HCT116 (cell line): ENCODE measurements at regions not wholly inside any gene's neighbourhood (a gene's known extent, or its start where the extent isn't known, plus 50 kb on each side); places are given as distances from the start of the nearest gene placed in this dataset.

ENCODE experiments used
- ATAC-seq: fragments of 200-7000 bp; cut with Tn5 transposase; 2 replicates; pipeline ENCODE4 v1.9.1; 2020; ENCODE audit warnings: mild to moderate bottlenecking, moderate library complexity
- BruUV-seq: library from RNA; stranded (reverse); fragments of 400-500 nt; replicated peaks from 2 replicates; lab custom pipeline; 2021; lab: Mats Ljungman, UMichigan
- CTCF ChIA-PET: fragments of 300-600 bp; sonication (Branson Sonifier 250); formaldehyde crosslinking; loops from one replicate; lab custom pipeline; 2021; ENCODE audit warnings: antibody characterized with exemption; lab: Charles Lee
- POLR2A ChIA-PET: fragments of 300-600, 350-600 bp; sonication (Branson Sonifier 250); formaldehyde crosslinking; loops from one replicate; lab custom pipeline; 2021; ENCODE audit warnings: antibody characterized with exemption; lab: Charles Lee
- RAD21 ChIA-PET, 2 experiments: fragments of 300-600 bp; sonication (Branson Sonifier 250); formaldehyde crosslinking; loops; one replicate each; lab custom pipeline; 2023; ENCODE audit warnings: low total read pairs in 2 of 2; ENCODE audit not compliant: uncharacterized antibody in 2 of 2, unreplicated experiment in 2 of 2, low non-redundant PET in 1 of 2; lab: Charles Lee
- DNase-seq: peaks from one replicate; pipeline ENCODE4 v3.0.0-alpha.2; 2010; ENCODE audit warnings: low read depth, low spot score
- H2AFZ ChIP-seq: fragments of 200-600 bp; shearing (Covaris generic), sonication (generic); 2 replicates; pipeline ENCODE4 v1.6.1; 2017; ENCODE audit warnings: low read depth, mixed run types, mixed read lengths, antibody characterized with exemption, low read length; ENCODE audit not compliant: poor library complexity, severe bottlenecking
- H3K27ac ChIP-seq: 2 replicates; pipeline ENCODE4 v1.5.1; 2012; ENCODE audit warnings: low read depth, low read length
- H3K27me3 ChIP-seq: fragments of 200-600 bp; sonication (generic); 2 replicates; pipeline ENCODE4 v1.6.1; 2016; ENCODE audit warnings: mixed run types, low read length, mixed read lengths; ENCODE audit not compliant: insufficient read depth
- H3K36me3 ChIP-seq, 2 experiments: fragments of 200-500 bp in 1 of 2; fragments of 200-600 bp in 1 of 2; sonication (Bioruptor generic) in 1 of 2; sonication (generic) in 1 of 2; 2 replicates each; pipeline versions ENCODE4 v1.5.1 to v1.6.1; 2014 to 2016; ENCODE audit warnings: low read length in 2 of 2, inconsistent platforms in 1 of 2, mixed read lengths in 1 of 2, mixed run types in 1 of 2; ENCODE audit not compliant: insufficient read depth in 2 of 2, control insufficient read depth in 1 of 2
- H3K4me1 ChIP-seq, 2 experiments: fragments of 200-600 bp in 1 of 2; sonication (generic) in 1 of 2; 2 replicates each; pipeline versions ENCODE4 v1.5.1 to v1.6.1; 2012 to 2017; ENCODE audit warnings: low read length in 2 of 2, inconsistent platforms in 1 of 2, mild to moderate bottlenecking in 1 of 2, mixed read lengths in 1 of 2, mixed run types in 1 of 2, moderate library complexity in 1 of 2; ENCODE audit not compliant: insufficient read depth in 2 of 2, control insufficient read depth in 1 of 2
- H3K4me2 ChIP-seq: fragments of 200-600 bp; sonication (generic); 2 replicates; pipeline ENCODE4 v1.6.1; 2017; ENCODE audit warnings: mixed run types, low read length, mixed read lengths
- H3K4me3 ChIP-seq, 2 experiments: fragments of 200-600 bp in 1 of 2; sonication (generic) in 1 of 2; replicated peaks in 1 of 2; 2 replicates each; pipeline ENCODE4 v1.5.1; 2011 to 2016; ENCODE audit warnings: low read length in 2 of 2, control low read depth in 1 of 2, low read depth in 1 of 2, mild to moderate bottlenecking in 1 of 2, mixed read lengths in 1 of 2, mixed run types in 1 of 2
- H3K79me2 ChIP-seq: fragments of 200-600 bp; sonication (generic); 2 replicates; pipeline ENCODE4 v1.6.1; 2017; ENCODE audit warnings: mild to moderate bottlenecking, mixed run types, low read length, moderate library complexity, mixed read lengths; ENCODE audit not compliant: insufficient read depth
- H3K9ac ChIP-seq: fragments of 200-600 bp; sonication (generic); 2 replicates; pipeline ENCODE4 v1.6.1; 2016; ENCODE audit warnings: low read length, mixed read lengths
- H3K9me2 ChIP-seq: fragments of 200-600 bp; sonication (generic), shearing (Covaris generic); 2 replicates; pipeline ENCODE4 v1.6.1; 2017; ENCODE audit warnings: mixed run types, mild to moderate bottlenecking, moderate library complexity; ENCODE audit not compliant: insufficient read depth
- H3K9me3 ChIP-seq, 2 experiments: fragments of 200-500 bp in 1 of 2; fragments of 200-600 bp in 1 of 2; sonication (Bioruptor generic) in 1 of 2; sonication (generic) in 1 of 2; 2 replicates each; pipeline ENCODE4 v1.6.1; 2014 to 2017; ENCODE audit warnings: low read length in 2 of 2, mixed read lengths in 2 of 2, inconsistent platforms in 1 of 2, low read depth in 1 of 2, mild to moderate bottlenecking in 1 of 2, mixed run types in 1 of 2, moderate library complexity in 1 of 2; ENCODE audit not compliant: control insufficient read depth in 1 of 2, insufficient read depth in 1 of 2
- H4K20me1 ChIP-seq: fragments of 200-600 bp; sonication (generic), shearing (Covaris generic); 2 replicates; pipeline ENCODE4 v1.6.1; 2017; ENCODE audit warnings: mixed run types, mild to moderate bottlenecking, moderate library complexity; ENCODE audit not compliant: insufficient read depth
- ATF3 ChIP-seq: IDR thresholded peaks from 2 replicates; pipeline ENCODE4 v1.6.1; 2012
- CEBPB ChIP-seq: IDR thresholded peaks from 2 replicates; pipeline ENCODE4 v1.6.1; 2012; ENCODE audit warnings: low read depth
- CTCF ChIP-seq, 3 experiments: fragments of 200-600 bp in 1 of 3; sonication (generic) in 1 of 3; IDR thresholded peaks in 2 of 3; conservative IDR thresholded peaks in 1 of 3; 2 replicates each; pipeline ENCODE4 v1.5.1; 2012 to 2017; ENCODE audit warnings: low read depth in 2 of 3, low read length in 2 of 3, antibody characterized with exemption in 1 of 3, borderline replicate concordance in 1 of 3, control low read depth in 1 of 3, mild to moderate bottlenecking in 1 of 3, mixed read lengths in 1 of 3, mixed run types in 1 of 3, moderate library complexity in 1 of 3; ENCODE audit not compliant: insufficient read depth in 1 of 3
- ELF1 ChIP-seq: IDR thresholded peaks from 2 replicates; pipeline ENCODE4 v1.6.1; 2012; ENCODE audit warnings: low read depth, borderline replicate concordance
- EZH2 ChIP-seq: fragments of 200-600 bp; sonication (generic); IDR thresholded peaks from 2 replicates; pipeline ENCODE4 v1.6.1; 2017; ENCODE audit warnings: antibody characterized with exemption, mixed run types
- EZH2phosphoT487 ChIP-seq: fragments of 200-600 bp; IDR thresholded peaks from 2 replicates; pipeline ENCODE4 v1.6.1; 2018; ENCODE audit warnings: antibody characterized with exemption, borderline replicate concordance
- FOSL1 ChIP-seq: IDR thresholded peaks from 2 replicates; pipeline ENCODE4 v1.6.1; 2012; ENCODE audit warnings: low read depth
- POLR2A ChIP-seq: IDR thresholded peaks from 2 replicates; pipeline ENCODE4 v1.7.0; 2011; ENCODE audit warnings: borderline replicate concordance; ENCODE audit not compliant: insufficient read depth, insufficient read length; ENCODE audit errors: extremely low read depth
- RAD21 ChIP-seq: IDR thresholded peaks from 2 replicates; pipeline ENCODE4 v1.6.1; 2012; ENCODE audit warnings: low read depth, mild to moderate bottlenecking
- SIN3A ChIP-seq: IDR thresholded peaks from 2 replicates; pipeline ENCODE4 v1.6.1; 2012; ENCODE audit warnings: low read depth
- SRF ChIP-seq: IDR thresholded peaks from 2 replicates; pipeline ENCODE4 v1.6.1; 2012; ENCODE audit warnings: low read depth
- TCF7L2 ChIP-seq: IDR thresholded peaks from 2 replicates; pipeline ENCODE4 v1.7.0; 2011; ENCODE audit warnings: borderline replicate concordance, inconsistent platforms; ENCODE audit not compliant: insufficient read depth, insufficient read length; ENCODE audit errors: extremely low read depth
- YY1 ChIP-seq: IDR thresholded peaks from 2 replicates; pipeline ENCODE4 v1.6.1; 2011; ENCODE audit warnings: low read length, low read depth, moderate library complexity, mild to moderate bottlenecking; ENCODE audit not compliant: insufficient replicate concordance; ENCODE audit errors: extremely low read depth
- ZFX ChIP-seq: fragments of 450-650 bp; IDR thresholded peaks from 2 replicates; pipeline ENCODE4 v1.6.1; 2017
- ZNF274 ChIP-seq: fragments of 200-500 bp; sonication (Bioruptor generic); IDR thresholded peaks from 2 replicates; pipeline ENCODE4 v1.6.1; 2014; ENCODE audit warnings: mild to moderate bottlenecking, low read depth, low read length, inconsistent platforms
- intact Hi-C: fragments of 100-400 bp; cut with micrococcal nuclease; formaldehyde crosslinking; loops from 2 replicates; pipeline ENCODE4 v1.10.0; 2022

GRCh38 chr2:142291969-142292368, 161.2 kb upstream of the LRP1B start:
- H3K4me1 ChIP-seq: no peaks in the 10 kb centered on the region
- intact Hi-C loops: no loop called here
- CTCF ChIA-PET: no interaction called here
- H3K27me3 ChIP-seq: no peaks in the 10 kb centered on the region
- no peaks in the 10 kb centered on the region for H3K79me2 ChIP-seq
- TF ChIP-seq EZH2phosphoT487 (no peak), ATF3 (no peak), ZFX (no peak), EZH2 (no peak), YY1 (no peak), POLR2A (no peak), ZNF274 (no peak), CEBPB (no peak), SIN3A (no peak), CTCF (IDR thresholded peaks at IDR 0.05 in 2 of 3, conservative IDR thresholded peaks at IDR 0.05 in 1 of 3; ENCODE audit: borderline replicate concordance in 1 of 3, insufficient read depth in 1 of 3, low read depth in 2 of 3, low read length in 2 of 3) (no peak), TCF7L2 (no peak), ELF1 (no peak), RAD21 (no peak), FOSL1 (no peak), SRF (no peak)
- TF ChIP-seq, all 23 proteins: peak for 0
- ATAC-seq (no peak), DNase-seq (no peak)
- Histone ChIP-seq H3K9me2 (no peaks in the 10 kb centered on the region; the same call in 1 of the 2 replicates), H3K27ac (no peak overlapping the region), H4K20me1 (no peaks in the 10 kb centered on the region), H2AFZ (no peak overlapping the region), H3K4me3 (no peak overlapping the region), H3K9me3 (no peaks in the 10 kb centered on the region), H3K4me2 (no peak overlapping the region), H3K9ac (no peak overlapping the region), H3K36me3 (no peaks in the 10 kb centered on the region)
- POLR2A ChIA-PET: no interaction called here
- RAD21 ChIA-PET: no interaction called here
- no TSS peak for BruUV-seq
